Left hindlimb (tissue), 1 donor: ENCODE measurements at regions not wholly inside any gene's neighbourhood (a gene's known extent, or its start where the extent isn't known, plus 50 kb on each side); places are given as distances from the start of the nearest gene placed in this dataset.

Experiments
- DNase-seq: peaks from one replicate; pipeline ENCODE4 v3.0.0-alpha.2; 2018

GRCh38 chr6:163937071-163937470 lies 522.6 kb downstream of the QKI start:
- no peak for DNase-seq

- DNase-seq, result no peak
These were observed 520.7 kb downstream of the QKI start for GRCh38 chr6:163935158-163935762.

DNA sequence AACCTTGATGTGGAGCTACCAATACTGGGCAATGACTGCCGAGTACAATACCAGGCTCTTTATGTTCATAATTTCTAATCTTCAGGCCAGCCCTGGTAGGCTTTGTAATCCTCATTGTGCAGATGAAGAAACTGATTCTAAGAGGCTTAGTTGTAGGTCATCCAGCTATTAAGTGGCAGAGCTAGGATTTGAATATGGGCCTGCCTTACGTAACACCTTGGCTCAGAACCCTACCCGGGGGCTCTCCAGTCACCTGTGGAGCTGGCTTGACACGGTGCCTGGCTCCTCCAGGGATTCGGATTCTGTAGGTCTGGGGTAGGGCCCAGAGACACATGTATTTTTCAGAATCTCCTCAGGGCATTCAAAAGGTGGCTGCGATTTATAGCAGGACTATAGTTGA lies 515.5 kb downstream of the QKI start:
- no peak for DNase-seq

GRCh38 chr6:163929538-163929937 lies 515.0 kb downstream of the QKI start:
- no peak for DNase-seq

- peak; percentile 43 for DNase-seq
These were observed 512.1 kb downstream of the QKI start for GRCh38 chr6:163926642-163927041.

DNA sequence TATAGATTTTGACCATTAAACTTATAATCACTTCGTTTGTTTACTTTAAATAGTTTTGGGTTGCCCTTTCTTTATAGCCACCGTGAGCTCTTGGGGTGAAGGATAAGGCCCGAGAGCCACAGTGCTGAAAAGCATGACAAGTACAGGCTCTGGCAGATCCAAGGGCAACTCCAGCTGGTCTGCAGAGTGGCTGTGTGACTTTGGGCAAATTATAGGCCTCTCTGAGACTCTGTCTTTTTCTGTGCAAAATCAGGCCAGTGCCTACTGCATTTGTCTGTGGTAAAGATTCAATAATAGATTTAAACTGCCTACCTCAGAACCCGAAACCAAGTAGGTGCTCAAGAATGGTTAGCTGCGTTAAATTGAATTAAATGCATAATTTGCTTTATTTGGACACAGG lies 511.3 kb downstream of the QKI start:
- DNase-seq, result no peak

DNA sequence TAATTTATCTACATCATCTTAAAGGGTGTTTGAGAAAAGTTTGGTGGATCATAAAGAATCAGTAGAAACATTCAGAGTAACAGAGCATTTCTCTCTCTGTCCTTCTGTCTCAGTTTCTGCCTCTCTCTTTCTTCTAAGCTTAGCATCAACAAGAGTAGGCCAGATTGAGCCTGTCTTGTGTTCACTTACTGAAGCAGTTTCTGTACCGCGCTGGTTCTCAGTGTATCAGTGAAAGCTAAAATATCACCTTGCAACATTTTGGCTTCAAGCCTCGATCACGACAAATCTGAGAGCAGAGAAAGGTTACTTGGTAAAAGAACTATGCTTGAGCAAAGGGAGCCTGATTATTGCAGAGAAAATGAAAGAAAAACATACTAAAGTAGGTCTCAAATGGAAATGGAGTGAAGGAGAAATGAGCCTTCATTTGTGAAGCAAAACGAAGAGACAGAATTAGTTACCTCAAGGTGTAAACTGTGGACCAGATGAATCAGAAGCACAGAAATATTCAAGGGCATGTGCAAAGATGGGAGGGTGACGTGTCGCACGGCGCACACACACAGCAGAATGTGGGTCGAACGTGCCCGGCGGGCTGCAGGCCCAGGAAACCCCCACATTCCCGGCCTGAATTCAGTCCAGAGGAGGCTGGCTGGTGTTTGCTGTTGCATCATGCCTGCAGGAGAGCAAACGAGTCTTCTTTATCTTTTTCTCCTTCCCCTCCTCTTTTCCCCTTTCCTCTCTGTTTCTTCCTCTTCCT lies 509.3 kb downstream of the QKI start:
- no peak for DNase-seq

DNA sequence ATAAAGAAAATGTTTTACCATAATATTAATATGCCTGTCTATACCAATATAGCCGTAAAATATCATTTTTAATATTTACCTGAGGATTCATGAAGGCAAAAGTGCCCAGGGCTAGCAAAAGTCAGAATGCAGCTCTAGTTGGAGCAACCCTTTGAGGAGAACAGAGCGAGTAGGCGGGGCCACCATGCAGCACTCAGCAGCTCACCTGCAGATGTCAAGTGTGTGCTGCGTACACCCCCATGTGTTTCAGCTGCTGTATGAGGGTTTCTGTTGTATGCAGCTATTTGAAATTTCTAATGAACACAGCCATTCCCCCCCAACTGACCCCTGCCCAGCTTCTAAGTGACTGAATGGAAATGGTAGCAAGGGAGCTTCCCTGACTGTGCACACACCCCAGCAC lies 508.0 kb downstream of the QKI start:
- no peak for DNase-seq

GRCh38 chr6:163919652-163920051 lies 505.1 kb downstream of the QKI start:
- no peak for DNase-seq

- no peak for DNase-seq
These were observed 502.0 kb downstream of the QKI start for GRCh38 chr6:163916315-163917081.

- DNase-seq, result no peak
These were observed 500.6 kb downstream of the QKI start for GRCh38 chr6:163915131-163915530.

GRCh38 chr6:163913045-163913444 lies 498.5 kb downstream of the QKI start:
- no peak for DNase-seq

DNA sequence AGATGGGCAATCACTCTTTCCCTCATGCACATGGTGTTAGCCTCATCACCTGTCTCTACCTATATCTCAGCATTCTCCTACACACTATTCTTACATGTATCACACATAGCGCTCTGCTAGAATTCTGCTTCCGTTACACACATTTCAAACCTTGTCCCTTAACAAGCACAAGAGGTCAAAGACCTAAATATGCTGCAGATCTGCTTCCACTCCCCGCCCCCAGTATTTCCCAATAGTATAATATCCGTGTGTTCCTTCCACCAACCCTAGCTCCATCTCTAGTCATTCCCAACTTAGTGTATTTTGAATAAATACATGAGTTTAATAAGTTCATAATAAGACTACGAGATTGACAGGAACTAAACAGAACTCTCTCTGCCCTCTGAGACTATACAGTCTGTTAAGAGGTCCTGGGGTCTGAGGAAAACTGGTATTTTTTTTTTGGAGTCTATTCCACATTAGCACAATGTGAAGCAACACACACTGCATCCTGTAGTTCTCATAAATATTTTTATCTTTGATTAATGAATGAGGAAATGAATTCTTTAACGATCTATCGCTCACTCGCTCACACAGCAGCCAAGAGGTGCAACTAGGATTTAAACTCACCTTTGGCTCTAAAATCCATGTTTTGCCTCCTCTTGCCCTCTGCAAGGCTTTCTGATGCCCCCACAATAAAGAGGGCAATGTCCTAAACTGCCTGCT lies 491.6 kb downstream of the QKI start:
- no peak for DNase-seq

GRCh38 chr6:163904186-163904585 lies 489.7 kb downstream of the QKI start:
- DNase-seq, result no peak

DNA sequence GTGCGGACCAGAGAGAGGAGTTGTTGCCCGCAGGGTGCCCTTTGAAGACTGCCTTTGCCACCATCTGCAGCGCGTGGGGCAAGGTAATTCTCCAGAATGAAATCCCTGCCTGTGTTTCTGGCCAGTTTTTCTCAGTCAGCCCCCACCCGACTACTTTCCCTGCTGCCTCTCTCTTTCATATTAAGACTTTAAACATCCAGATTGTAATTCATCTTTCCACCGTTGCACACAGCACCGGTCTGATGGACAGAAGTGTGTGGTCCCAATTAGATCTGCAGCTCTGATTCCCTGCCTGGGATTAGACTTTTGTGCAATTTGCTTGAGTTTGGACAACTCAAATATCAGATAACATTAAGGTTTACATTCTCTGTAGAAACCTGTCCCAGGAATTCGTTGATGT lies 489.0 kb downstream of the QKI start:
- no peak for DNase-seq

GRCh38 chr6:163902993-163903392 lies 488.5 kb downstream of the QKI start:
- DNase-seq, result no peak

DNA sequence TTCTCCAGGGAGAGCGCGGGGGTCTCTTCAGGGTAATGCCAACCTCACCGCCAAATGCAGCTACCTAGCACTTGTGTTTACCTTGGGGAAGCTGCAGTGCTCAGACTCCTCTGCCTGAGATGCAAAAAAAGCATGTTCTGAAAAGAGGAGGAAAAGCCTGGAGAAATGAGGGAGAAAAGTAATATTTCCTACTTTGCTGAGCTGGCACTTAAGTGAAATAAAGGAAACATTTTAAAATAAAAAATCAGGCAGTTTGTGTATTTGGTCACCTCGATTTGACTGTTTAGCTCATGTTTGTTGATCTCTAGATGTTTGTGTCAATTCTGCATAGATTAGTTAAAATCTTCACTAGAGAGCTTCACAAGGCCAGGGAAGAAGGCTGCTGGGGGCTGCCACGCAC lies 487.2 kb downstream of the QKI start:
- no peak for DNase-seq

DNA sequence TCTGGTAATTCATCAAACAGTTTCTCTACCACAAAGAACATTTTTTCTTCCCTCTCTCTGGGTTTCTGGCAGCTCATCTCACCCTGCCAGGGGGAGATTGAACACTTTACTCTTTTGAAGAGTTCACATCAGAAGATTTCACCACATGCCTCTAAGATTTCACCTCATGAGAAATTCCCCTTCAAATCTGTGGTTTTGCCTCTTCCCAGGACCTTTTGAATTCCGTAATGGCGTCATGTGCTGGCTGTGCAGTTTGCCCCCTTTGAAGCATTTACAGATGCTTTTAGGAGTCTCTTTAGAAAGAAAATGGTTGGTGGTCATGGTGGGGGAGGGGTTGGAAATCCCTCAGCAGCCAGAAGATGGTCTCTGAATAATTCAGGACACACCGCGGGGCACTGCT lies 486.1 kb downstream of the QKI start:
- DNase-seq, result no peak

- no peak for DNase-seq
These were observed 483.2 kb downstream of the QKI start for GRCh38 chr6:163897669-163898068.

GRCh38 chr6:163897030-163897429 lies 482.5 kb downstream of the QKI start:
- DNase-seq, result no peak

GRCh38 chr6:163895162-163895561 lies 480.6 kb downstream of the QKI start:
- DNase-seq, result no peak

DNA sequence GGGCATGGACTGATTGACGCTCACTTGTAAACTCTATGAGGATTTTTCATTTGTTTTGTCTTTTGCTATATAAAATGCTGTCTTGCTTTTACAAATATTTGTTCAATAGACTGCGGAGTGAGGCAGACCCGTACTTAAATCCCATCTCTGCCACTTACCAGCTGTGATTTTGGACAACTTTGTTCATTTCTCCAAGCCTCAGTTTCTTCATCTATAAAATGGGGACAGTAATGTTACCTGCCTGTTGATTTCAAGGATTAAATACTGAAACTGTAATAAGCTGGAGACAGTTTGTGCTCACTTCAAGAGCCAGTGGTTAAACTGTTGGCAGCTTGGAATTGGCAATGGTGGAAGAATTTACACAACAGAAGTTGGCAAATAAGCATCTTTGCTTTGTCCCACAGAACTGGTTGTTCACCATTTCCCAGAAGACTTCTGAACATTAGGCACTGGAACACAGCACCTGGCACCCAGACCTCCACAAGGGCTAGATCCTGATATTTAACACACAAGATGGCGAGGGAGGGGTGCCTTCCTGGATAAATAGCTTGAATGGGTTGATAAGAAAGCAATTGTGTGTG lies 479.2 kb downstream of the QKI start:
- no peak for DNase-seq
